Activated CD4-positive, alpha-beta T cell treated with anti-CD3 and anti-CD28 coated beads, Interleukin-2, amount 10 ng/mL, durations not matched to agents 7 days and 5 days (primary cell): ENCODE measurements at regions not wholly inside any gene's neighbourhood (a gene's known extent, or its start where the extent isn't known, plus 50 kb on each side); places are given as distances from the start of the nearest gene placed in this dataset.

Experiments
- CTCF ChIA-PET: fragments of 350-600 bp; sonication (Branson Sonifier 250); formaldehyde crosslinking; loops from one replicate; lab custom pipeline; 2021; ENCODE audit warnings: antibody characterized with exemption; lab: Charles Lee
- POLR2A ChIA-PET: fragments of 350-600 bp; sonication (Branson Sonifier 250); formaldehyde crosslinking; loops from one replicate; lab custom pipeline; 2021; ENCODE audit warnings: antibody characterized with exemption; lab: Charles Lee
- DNase-seq: peaks from one replicate; pipeline ENCODE4 v3.0.0-alpha.2; 2020
- H3K27ac Mint-ChIP-seq: one replicate; pipeline ENCODE4 v1.8.0; 2021; ENCODE audit warnings: mild to moderate bottlenecking, moderate library complexity, mixed read lengths
- H3K27me3 Mint-ChIP-seq: one replicate; pipeline ENCODE4 v1.8.0; 2021; ENCODE audit warnings: mixed read lengths
- H3K36me3 Mint-ChIP-seq: one replicate; pipeline ENCODE4 v1.8.0; 2021; ENCODE audit warnings: low read depth, mixed read lengths
- H3K4me1 Mint-ChIP-seq: one replicate; pipeline ENCODE4 v1.8.0; 2021; ENCODE audit warnings: mixed read lengths
- H3K4me3 Mint-ChIP-seq: one replicate; pipeline ENCODE4 v1.8.0; 2021; ENCODE audit warnings: mild to moderate bottlenecking, moderate library complexity, mixed read lengths
- H3K9me3 Mint-ChIP-seq: one replicate; pipeline ENCODE4 v1.8.0; 2021; ENCODE audit warnings: mixed read lengths

DNA sequence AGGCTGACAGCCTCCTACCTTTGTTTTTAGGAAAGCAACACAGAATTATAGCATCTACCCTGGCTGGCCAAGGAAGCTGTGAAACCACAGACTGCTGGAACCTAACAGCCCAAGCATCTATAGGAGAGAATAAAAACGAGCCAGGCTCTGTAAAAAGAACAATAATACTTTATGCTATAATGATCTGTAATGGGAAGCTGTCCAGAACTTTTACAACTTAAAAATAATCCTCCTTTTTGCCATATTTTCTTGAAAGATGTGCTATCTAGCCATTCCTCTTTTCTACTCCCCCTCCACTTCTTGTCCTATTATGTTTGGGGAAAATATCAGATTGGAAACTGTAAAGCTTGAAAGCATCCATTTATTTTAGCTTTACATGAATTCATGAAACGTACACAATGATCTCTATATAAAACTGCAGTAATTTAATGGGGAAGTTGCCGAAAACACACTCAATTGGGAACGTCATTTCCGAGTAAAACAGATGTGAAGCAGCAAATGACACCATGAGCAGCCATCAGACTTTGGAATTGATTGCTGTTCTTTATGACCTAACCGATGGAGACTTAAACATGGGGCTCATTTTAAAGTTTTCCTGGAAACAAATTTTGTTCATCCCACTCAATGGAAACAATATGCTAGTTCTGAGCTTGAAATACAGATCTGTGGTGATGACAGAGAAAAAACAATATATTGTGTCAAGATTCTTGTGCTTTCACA lies 450.3 kb upstream of the CLINT1 start:
- no peaks in the 10 kb centered on the region for H3K27me3 Mint-ChIP-seq
- no peaks in the 10 kb centered on the region for H3K36me3 Mint-ChIP-seq
- H3K27ac Mint-ChIP-seq: no peak overlapping the region
- H3K9me3 Mint-ChIP-seq: no peaks in the 10 kb centered on the region
- H3K4me3 Mint-ChIP-seq: no peak overlapping the region
- CTCF ChIA-PET: no interaction called here
- DNase-seq: no peak
- POLR2A ChIA-PET: no interaction called here
- H3K4me1 Mint-ChIP-seq: no peaks in the 10 kb centered on the region

DNA sequence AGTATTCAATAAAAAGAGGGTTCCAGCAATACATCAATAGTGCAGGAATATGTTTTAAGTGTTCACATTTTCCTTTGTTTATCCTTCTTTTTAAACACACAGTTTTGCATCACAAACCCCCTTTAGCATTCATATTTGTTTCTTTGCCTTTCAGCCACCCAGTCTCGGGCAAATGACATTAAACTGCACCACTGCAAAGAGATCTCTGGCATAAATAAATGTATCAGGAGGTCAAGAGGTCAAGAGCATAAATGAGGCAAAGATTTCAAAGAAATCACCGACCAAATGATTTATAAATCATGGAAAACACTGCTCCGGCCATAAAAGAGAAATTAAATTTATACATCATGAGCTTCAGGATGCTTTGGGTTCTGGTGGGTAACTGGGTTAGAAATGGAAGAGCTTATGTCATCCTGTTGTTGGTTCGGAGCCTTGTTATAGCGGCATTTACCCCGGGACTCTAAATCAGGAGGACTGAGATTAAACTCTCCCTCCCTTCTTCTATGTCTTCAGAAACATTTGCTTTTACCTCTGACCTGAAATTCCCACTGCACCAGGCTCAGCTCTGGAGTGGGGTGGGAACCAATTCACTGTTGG lies 449.6 kb upstream of the CLINT1 start:
- H3K4me3 Mint-ChIP-seq: no peak overlapping the region
- no peaks in the 10 kb centered on the region for H3K36me3 Mint-ChIP-seq
- CTCF ChIA-PET: no interaction called here
- H3K27ac Mint-ChIP-seq: no peak overlapping the region
- H3K9me3 Mint-ChIP-seq: no peaks in the 10 kb centered on the region
- POLR2A ChIA-PET: no interaction called here
- no peaks in the 10 kb centered on the region for H3K4me1 Mint-ChIP-seq
- no peaks in the 10 kb centered on the region for H3K27me3 Mint-ChIP-seq
- DNase-seq: no peak

DNA sequence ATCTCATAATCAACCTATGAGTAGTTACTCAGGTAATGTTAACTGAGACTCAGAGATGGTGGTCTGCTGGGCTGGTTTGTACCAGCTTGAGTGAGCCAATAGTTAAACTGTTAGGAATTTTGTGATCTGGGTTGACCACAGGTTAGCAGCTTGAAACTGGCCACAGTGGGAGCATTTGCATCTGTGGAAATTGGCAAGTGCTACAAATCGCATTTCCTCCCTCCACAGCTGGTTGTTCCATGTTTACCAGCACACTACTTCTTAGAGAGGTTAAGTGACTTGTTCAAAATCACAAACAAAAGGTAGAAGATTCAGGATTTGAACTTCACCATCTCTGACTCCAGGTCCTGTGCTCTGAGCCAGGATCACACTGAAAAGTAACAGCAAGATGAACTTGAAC lies 446.9 kb upstream of the CLINT1 start:
- ChIA-PET CTCF (no interaction called here), POLR2A (no interaction called here)
- H3K27ac Mint-ChIP-seq: no peak overlapping the region
- H3K4me3 Mint-ChIP-seq: no peak overlapping the region
- H3K4me1 Mint-ChIP-seq: no peaks in the 10 kb centered on the region
- no peaks in the 10 kb centered on the region for H3K36me3 Mint-ChIP-seq
- no peaks in the 10 kb centered on the region for H3K9me3 Mint-ChIP-seq
- no peak for DNase-seq
- H3K27me3 Mint-ChIP-seq: no peaks in the 10 kb centered on the region

DNA sequence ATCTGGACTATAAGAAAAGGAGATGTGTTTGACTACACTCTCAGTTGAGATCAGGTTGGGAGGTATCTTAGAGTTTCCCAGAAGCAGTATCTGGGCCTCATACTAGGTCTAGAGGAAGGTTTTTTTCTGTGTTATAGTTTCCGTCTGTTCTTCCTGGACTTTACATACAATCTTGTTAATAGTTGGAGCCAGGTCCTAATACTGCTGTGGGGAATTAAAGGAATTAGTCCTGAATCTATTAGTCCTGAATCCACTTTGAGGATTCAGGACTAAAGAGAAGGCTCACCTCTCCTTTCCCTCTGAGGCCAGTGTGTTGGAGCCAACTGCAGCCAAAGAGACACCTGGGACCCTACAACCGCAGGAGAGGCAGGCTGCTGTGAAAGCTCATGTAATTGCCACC lies 445.7 kb upstream of the CLINT1 start:
- Mint-ChIP-seq H3K4me3 (no peak overlapping the region), H3K9me3 (no peaks in the 10 kb centered on the region), H3K27me3 (no peaks in the 10 kb centered on the region), H3K27ac (no peak overlapping the region), H3K4me1 (no peaks in the 10 kb centered on the region), H3K36me3 (no peaks in the 10 kb centered on the region)
- ChIA-PET CTCF (no interaction called here), POLR2A (no interaction called here)
- DNase-seq: no peak

DNA sequence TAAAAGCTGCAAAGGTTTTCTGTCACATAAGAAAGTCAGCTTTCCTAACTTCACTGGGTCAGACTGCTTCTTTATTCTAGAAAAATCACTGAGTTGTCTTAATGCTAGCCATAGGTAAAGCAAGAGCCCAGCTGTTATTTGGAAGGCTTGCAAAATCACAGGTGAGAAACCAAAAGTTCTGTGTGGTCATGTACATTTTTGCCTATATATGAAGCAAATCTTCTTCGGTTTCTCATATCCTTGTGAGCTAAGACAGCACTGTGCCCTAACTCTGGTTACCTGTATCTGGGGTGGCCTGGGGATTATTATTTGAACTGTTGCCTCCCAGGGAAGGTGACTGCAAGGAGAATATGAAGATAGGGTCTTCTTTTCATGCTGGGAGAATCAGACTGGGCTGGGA lies 444.9 kb upstream of the CLINT1 start:
- Mint-ChIP-seq H3K4me1 (no peaks in the 10 kb centered on the region), H3K4me3 (no peak overlapping the region), H3K36me3 (no peaks in the 10 kb centered on the region), H3K27me3 (peaks cover 2% of the 10 kb centered on the region), H3K27ac (no peak overlapping the region), H3K9me3 (no peaks in the 10 kb centered on the region)
- ChIA-PET CTCF (interaction anchor here (0.8 kb wide), 1 partner anchor 10 kb away, joined by 3 read pairs; no protein-coding TSS in a partner anchor), POLR2A (no interaction called here)
- no peak for DNase-seq

DNA sequence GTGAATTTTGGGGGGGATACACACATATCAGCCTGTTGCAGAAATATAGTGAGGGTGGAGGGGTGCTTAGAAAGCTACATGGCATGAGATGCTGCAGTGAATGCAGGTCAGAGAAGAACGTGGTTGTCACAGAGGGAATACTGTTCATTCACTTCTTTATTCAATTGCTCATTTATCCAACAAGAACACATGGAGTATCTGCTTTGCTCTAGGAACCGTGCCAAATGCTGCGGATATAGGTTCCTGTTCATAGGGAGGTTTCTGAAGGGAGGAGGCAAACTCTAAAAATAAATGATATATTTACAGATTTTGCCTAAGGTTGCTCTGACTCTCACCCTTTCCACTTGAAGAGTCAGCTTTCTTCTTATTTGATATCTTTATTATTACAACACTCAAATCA lies 444.3 kb upstream of the CLINT1 start:
- H3K36me3 Mint-ChIP-seq: no peaks in the 10 kb centered on the region
- no peak for DNase-seq
- H3K27ac Mint-ChIP-seq: no peak overlapping the region
- H3K9me3 Mint-ChIP-seq: no peaks in the 10 kb centered on the region
- no peaks in the 10 kb centered on the region for H3K4me1 Mint-ChIP-seq
- ChIA-PET CTCF (interaction anchor here (0.8 kb wide), 1 partner anchor 10 kb away, joined by 3 read pairs; no protein-coding TSS in a partner anchor), POLR2A (no interaction called here)
- no peak overlapping the region for H3K4me3 Mint-ChIP-seq
- peaks cover 2% of the 10 kb centered on the region for H3K27me3 Mint-ChIP-seq

DNA sequence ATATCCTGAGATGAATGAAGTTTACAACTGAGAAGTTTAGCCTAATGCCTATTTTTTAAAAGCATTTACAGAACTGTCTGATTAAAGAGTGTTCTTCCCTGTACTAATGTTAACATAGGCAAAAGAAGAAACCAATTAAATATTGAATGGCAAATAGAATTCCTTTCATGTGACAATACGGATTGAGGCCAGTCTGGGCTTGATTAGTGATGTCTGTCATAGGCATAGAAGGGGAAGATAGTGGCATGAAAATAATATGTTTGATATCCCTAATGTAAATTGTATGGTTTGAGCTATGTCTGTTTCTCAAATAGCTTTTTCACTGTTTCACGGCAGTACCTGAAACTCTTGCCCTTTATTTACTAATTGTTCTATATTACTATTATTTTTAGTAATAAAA lies 443.1 kb upstream of the CLINT1 start:
- Mint-ChIP-seq H3K9me3 (no peaks in the 10 kb centered on the region), H3K4me1 (no peaks in the 10 kb centered on the region), H3K36me3 (no peaks in the 10 kb centered on the region), H3K27me3 (peaks cover 2% of the 10 kb centered on the region), H3K4me3 (no peak overlapping the region), H3K27ac (no peak overlapping the region)
- CTCF ChIA-PET: no interaction called here
- POLR2A ChIA-PET: no interaction called here
- DNase-seq: no peak

DNA sequence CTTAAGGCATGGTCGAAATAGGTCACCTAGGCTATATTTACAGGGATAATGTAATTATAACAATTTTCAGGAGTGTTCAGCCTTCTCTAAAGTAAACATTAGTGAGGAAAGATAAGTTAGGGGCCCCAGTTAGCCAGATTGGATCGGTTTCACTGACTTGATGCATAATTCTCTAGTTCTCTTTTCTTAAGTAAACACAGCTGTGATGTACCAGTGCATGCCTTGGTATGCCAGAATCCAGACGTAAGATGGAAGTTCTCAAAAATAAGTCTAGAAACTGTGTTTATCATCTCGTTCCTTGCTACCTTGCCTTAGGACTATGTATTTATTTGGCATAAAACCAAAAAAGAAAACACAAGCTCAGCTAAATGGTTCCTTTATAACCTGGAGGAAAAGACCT lies 442.2 kb upstream of the CLINT1 start:
- Mint-ChIP-seq H3K27me3 (peaks cover 2% of the 10 kb centered on the region), H3K27ac (no peak overlapping the region), H3K9me3 (peaks cover 3% of the 10 kb centered on the region), H3K36me3 (no peaks in the 10 kb centered on the region), H3K4me3 (no peak overlapping the region), H3K4me1 (no peaks in the 10 kb centered on the region)
- CTCF ChIA-PET: no interaction called here
- POLR2A ChIA-PET: no interaction called here
- DNase-seq: no peak

DNA sequence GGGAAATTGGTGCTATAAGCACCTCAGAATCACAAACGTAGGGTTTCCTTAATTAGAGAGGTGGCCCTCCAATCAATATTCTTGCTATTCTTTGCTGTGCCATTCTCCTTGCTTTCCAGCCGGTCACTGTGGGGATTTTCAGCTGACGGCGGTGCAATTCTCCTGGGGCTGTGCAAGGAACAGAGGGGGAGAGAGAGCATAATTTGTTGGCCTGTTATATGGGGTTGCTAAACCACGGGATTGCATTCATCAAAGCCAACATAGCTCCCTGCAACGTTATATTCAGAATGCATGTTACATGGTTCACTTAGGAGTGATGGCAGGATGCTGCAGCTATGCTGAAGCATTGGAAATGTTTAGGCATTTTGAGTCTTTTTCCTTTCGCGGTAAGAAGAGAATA lies 441.3 kb upstream of the CLINT1 start:
- Mint-ChIP-seq H3K27me3 (peaks cover 2% of the 10 kb centered on the region), H3K4me1 (no peaks in the 10 kb centered on the region), H3K36me3 (no peaks in the 10 kb centered on the region), H3K9me3 (peaks cover 4% of the 10 kb centered on the region), H3K27ac (no peak overlapping the region), H3K4me3 (no peak overlapping the region)
- ChIA-PET POLR2A (no interaction called here), CTCF (no interaction called here)
- no peak for DNase-seq

DNA sequence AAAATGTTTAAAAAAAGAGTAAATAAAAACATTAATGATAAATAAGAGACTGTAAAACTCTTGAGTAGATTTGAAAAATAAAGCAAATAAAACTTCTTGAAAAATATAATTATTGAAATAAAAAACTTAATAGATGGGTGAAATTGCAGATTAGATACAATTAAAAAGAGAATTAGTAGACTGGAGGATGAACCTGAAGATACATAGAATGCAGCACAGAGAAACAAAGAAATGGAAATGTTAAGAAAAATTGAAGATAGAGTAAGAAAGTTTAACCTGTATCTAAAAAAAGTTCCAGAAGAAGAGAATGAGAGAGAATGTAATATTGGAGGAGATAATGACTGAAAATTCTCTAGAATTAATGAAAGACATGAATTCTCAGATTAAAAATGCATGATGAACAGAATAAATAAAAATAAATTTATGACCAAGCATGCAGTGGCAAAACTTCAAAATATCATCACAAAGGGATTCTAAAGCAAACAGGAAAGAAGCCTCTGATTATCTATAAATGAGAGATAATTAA lies 438.1 kb upstream of the CLINT1 start:
- Mint-ChIP-seq H3K36me3 (no peaks in the 10 kb centered on the region), H3K4me1 (no peaks in the 10 kb centered on the region), H3K27ac (no peak overlapping the region), H3K27me3 (peaks cover 2% of the 10 kb centered on the region), H3K9me3 (peaks cover 7% of the 10 kb centered on the region), H3K4me3 (no peak overlapping the region)
- POLR2A ChIA-PET: no interaction called here
- CTCF ChIA-PET: no interaction called here
- DNase-seq: no peak

DNA sequence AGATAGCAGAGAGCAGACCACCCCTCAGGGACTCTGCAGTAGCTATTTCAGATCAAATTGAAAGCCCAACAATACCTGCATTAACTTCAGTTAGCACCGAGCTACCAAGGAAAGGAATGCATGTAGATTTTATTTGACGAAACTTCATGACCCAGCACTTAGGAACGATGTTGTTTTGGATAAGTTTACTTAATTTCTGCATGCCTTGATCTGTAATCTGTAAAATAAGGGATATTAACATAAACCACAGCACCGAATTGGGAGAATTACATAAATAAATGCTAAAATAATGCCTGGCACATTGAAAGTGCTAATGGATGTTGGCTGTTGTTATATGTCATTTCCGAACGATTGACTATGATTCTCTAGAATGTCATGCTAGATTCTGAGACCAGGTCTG lies 435.8 kb upstream of the CLINT1 start:
- Mint-ChIP-seq H3K9me3 (peaks cover 7% of the 10 kb centered on the region), H3K27ac (no peak overlapping the region), H3K27me3 (peaks cover 2% of the 10 kb centered on the region), H3K4me3 (no peak overlapping the region), H3K36me3 (no peaks in the 10 kb centered on the region), H3K4me1 (no peaks in the 10 kb centered on the region)
- ChIA-PET CTCF (interaction anchor here (1.1 kb wide), 1 partner anchor 61 kb away, joined by 3 read pairs; no protein-coding TSS in a partner anchor), POLR2A (no interaction called here)
- no peak for DNase-seq

DNA sequence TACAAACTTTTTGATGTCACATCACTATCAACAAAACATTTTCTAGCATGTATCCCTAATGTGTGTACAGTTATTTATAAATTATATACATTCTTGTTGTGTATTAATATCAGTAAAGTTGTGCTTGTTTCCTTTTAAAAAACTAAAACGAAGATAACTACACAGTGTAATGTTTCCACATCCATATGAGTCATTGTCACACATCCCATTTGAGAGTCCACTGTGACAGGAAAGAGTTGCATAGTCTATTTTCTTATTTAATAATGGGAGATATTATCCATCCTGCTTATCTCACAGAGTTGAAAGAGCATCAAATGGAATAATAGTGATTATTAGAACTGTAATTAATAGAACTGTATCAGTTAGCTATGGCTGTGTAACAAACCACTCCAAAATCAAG lies 434.0 kb upstream of the CLINT1 start:
- Mint-ChIP-seq H3K9me3 (peaks cover 7% of the 10 kb centered on the region), H3K4me1 (no peaks in the 10 kb centered on the region), H3K27me3 (no peaks in the 10 kb centered on the region), H3K36me3 (no peaks in the 10 kb centered on the region), H3K4me3 (no peak overlapping the region), H3K27ac (no peak overlapping the region)
- ChIA-PET POLR2A (no interaction called here), CTCF (no interaction called here)
- DNase-seq: no peak

DNA sequence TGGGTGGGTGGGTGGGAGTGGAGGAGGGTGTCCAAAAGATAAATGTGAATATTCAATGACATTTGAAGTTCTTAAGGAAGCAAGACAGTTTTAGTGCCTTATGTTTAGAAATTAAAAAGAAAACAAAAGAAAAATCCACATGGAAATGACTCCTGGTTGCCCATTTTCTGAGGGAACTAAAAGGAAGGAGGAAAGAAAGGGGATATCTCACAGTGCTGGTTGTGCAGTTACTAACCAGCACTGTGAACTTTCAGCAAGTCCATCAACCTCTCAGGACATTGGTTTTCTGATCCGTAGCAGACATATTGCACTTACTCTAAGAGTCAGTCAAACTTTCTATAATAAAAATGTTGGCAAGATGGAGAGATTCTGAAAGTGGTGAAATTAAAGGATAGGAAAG lies 431.0 kb upstream of the CLINT1 start:
- Mint-ChIP-seq H3K27ac (no peak overlapping the region), H3K4me3 (no peak overlapping the region), H3K9me3 (peaks cover under 1% of the 10 kb centered on the region), H3K36me3 (no peaks in the 10 kb centered on the region), H3K4me1 (no peaks in the 10 kb centered on the region), H3K27me3 (no peaks in the 10 kb centered on the region)
- ChIA-PET CTCF (no interaction called here), POLR2A (no interaction called here)
- no peak for DNase-seq

DNA sequence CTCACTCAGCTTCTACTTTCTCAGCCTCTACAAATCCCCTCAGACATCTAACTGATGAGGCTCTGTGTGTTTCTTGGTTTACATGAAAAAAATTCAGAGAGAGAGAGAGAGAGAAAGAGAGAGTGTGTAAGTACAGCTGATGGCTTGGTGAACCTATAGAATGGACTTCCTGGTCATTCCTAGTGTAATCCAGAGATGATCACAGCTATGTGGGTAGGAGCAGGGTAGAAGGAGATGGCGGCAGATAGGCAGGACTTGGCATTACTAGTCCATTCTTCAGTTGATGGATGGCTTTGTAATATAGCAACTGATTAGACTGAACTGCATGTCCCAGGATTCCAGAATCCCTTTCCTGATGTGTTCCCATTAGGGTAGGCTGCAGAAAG lies 429.3 kb upstream of the CLINT1 start:
- no peak for DNase-seq
- Mint-ChIP-seq H3K4me3 (no peak overlapping the region), H3K36me3 (no peaks in the 10 kb centered on the region), H3K4me1 (no peaks in the 10 kb centered on the region), H3K27me3 (no peaks in the 10 kb centered on the region), H3K9me3 (no peaks in the 10 kb centered on the region), H3K27ac (no peak overlapping the region)
- POLR2A ChIA-PET: no interaction called here
- CTCF ChIA-PET: no interaction called here
